GM20431 (cell line): ENCODE measurements at regions not wholly inside any gene's neighbourhood (a gene's known extent, or its start where the extent isn't known, plus 50 kb on each side); places are given as distances from the start of the nearest gene placed in this dataset.
"Not testable (repeated sequence)": the region's sequence is repeated elsewhere in the genome, so short reads cannot be mapped to it uniquely, and the experiment has no call there.

ENCODE experiments used
- in situ Hi-C: fragments of 300-500 bp; cut with MseI, MboI; formaldehyde crosslinking; loops from one replicate; pipeline ENCODE4 v1.15.0; 2020; ENCODE audit warnings: low sequenced_read_pairs; ENCODE audit not compliant: unreplicated experiment

GRCh38 chr1:101364370-101365120 is 127.7 kb downstream of the S1PR1 start:
- in situ Hi-C loops = no loop called here

GRCh38 chr1:101365186-101365585 is 128.4 kb downstream of the S1PR1 start:
- in situ Hi-C loops = no loop called here

- in situ Hi-C loops = no loop called here
Measured at GRCh38 chr1:101365878-101366277, 129.1 kb downstream of the S1PR1 start.

- in situ Hi-C loops = no loop called here
Measured at GRCh38 chr1:101366513-101367215, 129.8 kb downstream of the S1PR1 start.

GRCh38 chr1:101367630-101368029 is 130.8 kb downstream of the S1PR1 start:
- in situ Hi-C loops = no loop called here

GRCh38 chr1:101370488-101370887 is 133.7 kb downstream of the S1PR1 start:
- in situ Hi-C loops = no loop called here

GRCh38 chr1:101371259-101371658 is 134.4 kb downstream of the S1PR1 start:
- in situ Hi-C loops = no loop called here

GRCh38 chr1:101373570-101373969 is 136.8 kb downstream of the S1PR1 start:
- in situ Hi-C loops = no loop called here

- in situ Hi-C loops = not testable (repeated sequence)
Measured at GRCh38 chr1:101375448-101375847, 138.6 kb downstream of the S1PR1 start.

GRCh38 chr1:101376121-101377083 is 139.6 kb downstream of the S1PR1 start:
- in situ Hi-C loops = no loop called here

- in situ Hi-C loops = no loop called here
Measured at GRCh38 chr1:101377084-101377835, 140.4 kb downstream of the S1PR1 start.

- in situ Hi-C loops = no loop called here
Measured at GRCh38 chr1:101379037-101379436, 142.2 kb downstream of the S1PR1 start.

- in situ Hi-C loops = no loop called here
Measured at GRCh38 chr1:101379950-101380349, 143.1 kb downstream of the S1PR1 start.

- in situ Hi-C loops = no loop called here
Measured at GRCh38 chr1:101382135-101382534, 145.3 kb downstream of the S1PR1 start.

GRCh38 chr1:101388904-101389546 is 152.2 kb downstream of the S1PR1 start:
- in situ Hi-C loops = no loop called here

GRCh38 chr1:101389547-101389929 is 152.7 kb downstream of the S1PR1 start:
- in situ Hi-C loops = no loop called here

- in situ Hi-C loops = no loop called here
Measured at GRCh38 chr1:101392552-101392951, 155.7 kb downstream of the S1PR1 start.

GRCh38 chr1:101394041-101394440 is 157.2 kb downstream of the S1PR1 start:
- in situ Hi-C loops = no loop called here

- in situ Hi-C loops = no loop called here
Measured at GRCh38 chr1:101399222-101399621, 162.4 kb downstream of the S1PR1 start.
